ENCODE measurements at regions not wholly inside any gene's neighbourhood (a gene's known extent, or its start where the extent isn't known, plus 50 kb on each side); places are given as distances from the start of the nearest gene placed in this dataset.

GRCh38 chr21:28142697-28143096 is 850.0 kb downstream of the LTN1 start:
- TF ChIP-seq CTCF (IDR thresholded peaks at IDR 0.05) (no peak), POLR2A (IDR thresholded peaks at IDR 0.05) (no peak)
